ENCODE measurements at regions not wholly inside any gene's neighbourhood (a gene's known extent, or its start where the extent isn't known, plus 50 kb on each side); places are given as distances from the start of the nearest gene placed in this dataset.

- Histone ChIP-seq H3K9me3 (peaks cover 0 to 7% of the 10 kb centered on the region in 2 donors), H3K27me3 (no peaks in the 10 kb centered on the region), H3K4me1 (no peaks in the 10 kb centered on the region), H3K27ac (no peak overlapping the region), H3K4me3 (no peak overlapping the region), H3K36me3 (no peaks in the 10 kb centered on the region)
- no peak for DNase-seq (ENCODE audit: low spot score in 2 of 2)
- intact Hi-C loops (cut with DNase I; ENCODE audit: low total_unique reads): no loop called here
- TF ChIP-seq, protein P1, sequence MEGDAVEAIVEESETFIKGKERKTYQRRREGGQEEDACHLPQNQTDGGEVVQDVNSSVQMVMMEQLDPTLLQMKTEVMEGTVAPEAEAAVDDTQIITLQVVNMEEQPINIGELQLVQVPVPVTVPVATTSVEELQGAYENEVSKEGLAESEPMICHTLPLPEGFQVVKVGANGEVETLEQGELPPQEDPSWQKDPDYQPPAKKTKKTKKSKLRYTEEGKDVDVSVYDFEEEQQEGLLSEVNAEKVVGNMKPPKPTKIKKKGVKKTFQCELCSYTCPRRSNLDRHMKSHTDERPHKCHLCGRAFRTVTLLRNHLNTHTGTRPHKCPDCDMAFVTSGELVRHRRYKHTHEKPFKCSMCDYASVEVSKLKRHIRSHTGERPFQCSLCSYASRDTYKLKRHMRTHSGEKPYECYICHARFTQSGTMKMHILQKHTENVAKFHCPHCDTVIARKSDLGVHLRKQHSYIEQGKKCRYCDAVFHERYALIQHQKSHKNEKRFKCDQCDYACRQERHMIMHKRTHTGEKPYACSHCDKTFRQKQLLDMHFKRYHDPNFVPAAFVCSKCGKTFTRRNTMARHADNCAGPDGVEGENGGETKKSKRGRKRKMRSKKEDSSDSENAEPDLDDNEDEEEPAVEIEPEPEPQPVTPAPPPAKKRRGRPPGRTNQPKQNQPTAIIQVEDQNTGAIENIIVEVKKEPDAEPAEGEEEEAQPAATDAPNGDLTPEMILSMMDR (IDR thresholded peaks at IDR 0.05): no peak
- no peak for TF ChIP-seq POLR2A (IDR thresholded peaks at IDR 0.05)
- no peak for TF ChIP-seq POLR2AphosphoS5 (IDR thresholded peaks at IDR 0.05)
Measured at GRCh38 chr14:98382662-98383061, 889.3 kb downstream of the BCL11B start.

- Histone ChIP-seq H3K27me3 (no peaks in the 10 kb centered on the region), H3K27ac (no peak overlapping the region), H3K4me1 (no peaks in the 10 kb centered on the region), H3K9me3 (peaks cover 0 to 7% of the 10 kb centered on the region in 2 donors), H3K4me3 (no peak overlapping the region), H3K36me3 (no peaks in the 10 kb centered on the region)
- intact Hi-C loops (cut with DNase I; ENCODE audit: low total_unique reads): no loop called here
- DNase-seq (ENCODE audit: low spot score in 2 of 2): no peak
- TF ChIP-seq POLR2AphosphoS5 (IDR thresholded peaks at IDR 0.05) (no peak), POLR2A (IDR thresholded peaks at IDR 0.05) (no peak)
- TF ChIP-seq, protein P1 (IDR thresholded peaks at IDR 0.05): no peak
Measured at GRCh38 chr14:98385851-98386250, 886.1 kb downstream of the BCL11B start.

GRCh38 chr14:98391061-98391460 lies 880.9 kb downstream of the BCL11B start:
- Histone ChIP-seq H3K36me3 (no peaks in the 10 kb centered on the region), H3K9me3 (no peaks in the 10 kb centered on the region), H3K27me3 (no peaks in the 10 kb centered on the region), H3K4me3 (no peak overlapping the region), H3K27ac (no peak overlapping the region), H3K4me1 (no peaks in the 10 kb centered on the region)
- no peak for DNase-seq (ENCODE audit: low spot score in 2 of 2)
- TF ChIP-seq POLR2AphosphoS5 (IDR thresholded peaks at IDR 0.05): no peak
- TF ChIP-seq POLR2A (IDR thresholded peaks at IDR 0.05): no peak
- TF ChIP-seq, protein P1 (IDR thresholded peaks at IDR 0.05): no peak
- intact Hi-C loops (cut with DNase I; ENCODE audit: low total_unique reads): no loop called here

DNA sequence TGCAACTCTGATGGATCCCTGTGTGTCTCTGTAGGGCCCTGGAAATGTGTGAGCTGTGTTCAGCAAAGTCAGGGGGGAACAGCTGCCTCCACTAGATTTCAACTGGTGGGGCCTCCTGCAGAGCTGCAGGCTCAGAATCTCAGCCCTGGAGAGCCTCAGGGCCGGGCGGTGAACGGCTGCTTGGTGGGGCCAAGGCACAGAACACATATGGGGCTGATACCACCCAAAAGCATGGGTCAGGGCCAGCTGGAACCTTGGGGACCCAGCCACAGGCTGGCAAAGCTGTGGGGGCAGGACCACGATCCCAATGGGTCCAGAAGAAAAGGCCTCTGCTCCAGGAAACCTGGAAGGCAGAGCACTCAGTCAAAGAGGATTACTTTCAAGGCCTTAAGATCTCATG lies 878.5 kb downstream of the BCL11B start:
- Histone ChIP-seq H3K4me3 (no peak overlapping the region), H3K9me3 (no peaks in the 10 kb centered on the region), H3K27me3 (no peaks in the 10 kb centered on the region), H3K4me1 (no peaks in the 10 kb centered on the region), H3K36me3 (no peaks in the 10 kb centered on the region), H3K27ac (no peak overlapping the region)
- TF ChIP-seq POLR2A (IDR thresholded peaks at IDR 0.05) (no peak), POLR2AphosphoS5 (IDR thresholded peaks at IDR 0.05) (no peak)
- TF ChIP-seq, protein P1 (IDR thresholded peaks at IDR 0.05): no peak
- no peak for DNase-seq (ENCODE audit: low spot score in 2 of 2)
- intact Hi-C loops (cut with DNase I; ENCODE audit: low total_unique reads): no loop called here

GRCh38 chr14:98404811-98405210 lies 867.2 kb downstream of the BCL11B start:
- H3K36me3 ChIP-seq: no peaks in the 10 kb centered on the region
- no peaks in the 10 kb centered on the region for H3K4me1 ChIP-seq
- no peaks in the 10 kb centered on the region for H3K9me3 ChIP-seq
- intact Hi-C loops (cut with DNase I; ENCODE audit: low total_unique reads): no loop called here
- H3K27me3 ChIP-seq: no peaks in the 10 kb centered on the region
- TF ChIP-seq POLR2AphosphoS5 (IDR thresholded peaks at IDR 0.05) (no peak), POLR2A (IDR thresholded peaks at IDR 0.05) (no peak)
- TF ChIP-seq, protein P1 (IDR thresholded peaks at IDR 0.05): no peak
- no peak for DNase-seq (ENCODE audit: low spot score in 2 of 2)
- H3K4me3 ChIP-seq: no peak overlapping the region
- H3K27ac ChIP-seq: no peak overlapping the region

All from breast epithelium (tissue), 4 donors.